Astrocyte (in vitro differentiated cells and primary cell): ENCODE measurements at regions not wholly inside any gene's neighbourhood (a gene's known extent, or its start where the extent isn't known, plus 50 kb on each side); places are given as distances from the start of the nearest gene placed in this dataset.

Experiments used
- EZH2 ChIP-seq: IDR thresholded peaks from 2 replicates; pipeline ENCODE4 v1.6.1; 2012; ENCODE audit warnings: mild to moderate bottlenecking, low read length, inconsistent platforms; ENCODE audit not compliant: insufficient read depth
- TF ChIP-seq, protein P1 (sequence below): IDR thresholded peaks from 2 replicates; pipeline ENCODE4 v1.5.1; 2011; ENCODE audit warnings: low read depth, mild to moderate bottlenecking, inconsistent platforms, low read length, moderate library complexity; ENCODE audit not compliant: insufficient read depth

- TF ChIP-seq, protein P1, sequence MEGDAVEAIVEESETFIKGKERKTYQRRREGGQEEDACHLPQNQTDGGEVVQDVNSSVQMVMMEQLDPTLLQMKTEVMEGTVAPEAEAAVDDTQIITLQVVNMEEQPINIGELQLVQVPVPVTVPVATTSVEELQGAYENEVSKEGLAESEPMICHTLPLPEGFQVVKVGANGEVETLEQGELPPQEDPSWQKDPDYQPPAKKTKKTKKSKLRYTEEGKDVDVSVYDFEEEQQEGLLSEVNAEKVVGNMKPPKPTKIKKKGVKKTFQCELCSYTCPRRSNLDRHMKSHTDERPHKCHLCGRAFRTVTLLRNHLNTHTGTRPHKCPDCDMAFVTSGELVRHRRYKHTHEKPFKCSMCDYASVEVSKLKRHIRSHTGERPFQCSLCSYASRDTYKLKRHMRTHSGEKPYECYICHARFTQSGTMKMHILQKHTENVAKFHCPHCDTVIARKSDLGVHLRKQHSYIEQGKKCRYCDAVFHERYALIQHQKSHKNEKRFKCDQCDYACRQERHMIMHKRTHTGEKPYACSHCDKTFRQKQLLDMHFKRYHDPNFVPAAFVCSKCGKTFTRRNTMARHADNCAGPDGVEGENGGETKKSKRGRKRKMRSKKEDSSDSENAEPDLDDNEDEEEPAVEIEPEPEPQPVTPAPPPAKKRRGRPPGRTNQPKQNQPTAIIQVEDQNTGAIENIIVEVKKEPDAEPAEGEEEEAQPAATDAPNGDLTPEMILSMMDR, result no peak
- no peak for TF ChIP-seq EZH2
Observed at GRCh38 chr12:46602474-46602873, 223.3 kb downstream of the SLC38A4 start.
